Activated CD8-positive, alpha-beta memory T cell treated with anti-CD3 and anti-CD28 coated beads, Interleukin-2, amount 50 U/mL, for 24 hours (primary cell): ENCODE measurements at regions not wholly inside any gene's neighbourhood (a gene's known extent, or its start where the extent isn't known, plus 50 kb on each side); places are given as distances from the start of the nearest gene placed in this dataset.
"Not testable (repeated sequence)": the region's sequence is repeated elsewhere in the genome, so short reads cannot be mapped to it uniquely, and the experiment has no call there.

Source experiments
- DNase-seq: peaks from one replicate; pipeline ENCODE4 v3.0.0-alpha.2; 2020; ENCODE audit errors: extremely low read depth

DNA sequence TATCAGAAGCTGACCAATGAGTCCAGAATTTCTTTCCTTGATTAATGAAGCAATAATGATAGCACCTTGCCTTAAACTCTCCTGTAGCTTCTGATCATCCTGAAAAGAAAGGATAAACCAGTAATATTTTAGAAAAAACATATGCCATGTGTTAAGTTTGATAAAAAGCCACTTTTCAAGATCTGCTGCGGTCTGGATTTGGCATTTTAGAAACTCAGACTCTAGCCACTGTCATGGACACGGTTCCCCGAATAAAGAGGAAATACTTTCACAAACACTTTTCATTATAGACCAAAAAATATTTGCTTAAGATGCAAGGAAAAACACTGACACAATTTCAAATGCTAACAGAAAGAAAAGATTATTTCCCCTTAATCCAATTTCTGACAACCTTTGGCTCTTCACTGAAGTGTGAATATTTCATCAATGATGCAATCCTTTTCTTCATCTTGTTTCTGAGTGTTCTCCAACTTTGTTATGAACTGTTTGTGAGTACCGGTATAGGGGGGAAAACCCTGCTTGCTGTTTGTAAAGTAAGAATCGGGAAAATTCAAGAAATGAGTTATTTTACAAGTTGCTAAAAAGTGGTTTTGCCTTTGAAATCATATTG, 329.5 kb downstream of the CRPPA start:
- DNase-seq = no peak

GRCh38 chr7:16089801-16090200, 331.5 kb downstream of the CRPPA start:
- DNase-seq = no peak

DNA sequence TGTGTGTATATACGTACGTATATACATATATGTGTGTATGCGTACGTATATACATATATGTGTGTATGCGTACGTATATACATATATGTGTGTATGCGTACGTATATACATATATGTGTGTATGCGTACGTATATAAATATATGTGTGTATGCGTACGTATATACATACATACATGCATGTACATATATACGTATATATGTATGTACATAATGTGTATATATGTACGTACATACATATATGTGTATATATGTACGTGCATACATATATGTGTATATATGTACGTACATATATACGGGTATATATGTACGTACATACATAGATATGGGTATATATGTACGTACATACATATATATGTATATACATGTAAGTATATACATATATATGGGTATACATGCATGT, 332.1 kb downstream of the CRPPA start:
- DNase-seq = no peak

- DNase-seq = no peak
These were observed 334.6 kb downstream of the CRPPA start for GRCh38 chr7:16086743-16087142.

GRCh38 chr7:16085780-16086179, 335.6 kb downstream of the CRPPA start:
- not testable (repeated sequence) for DNase-seq

DNA sequence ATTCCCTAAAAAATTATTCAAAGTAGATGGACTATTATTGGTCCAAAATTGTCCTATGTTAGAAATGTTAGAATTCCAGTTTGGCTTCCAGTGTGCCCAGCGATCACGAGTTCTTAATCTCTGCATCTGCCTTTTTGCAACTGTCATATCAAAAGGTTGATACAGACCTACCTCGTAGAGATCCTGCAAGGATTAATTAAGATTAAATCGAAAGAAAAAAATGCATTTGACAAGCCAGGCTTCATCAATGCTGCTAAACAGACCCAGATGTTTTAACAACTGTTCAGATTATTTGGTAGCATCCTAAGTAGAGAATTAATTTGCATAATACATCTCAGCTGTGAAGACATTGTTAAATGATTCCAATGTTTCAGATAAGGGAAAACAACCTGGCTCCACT, 336.5 kb downstream of the CRPPA start:
- DNase-seq = no peak

GRCh38 chr7:16084370-16084769, 337.0 kb downstream of the CRPPA start:
- no peak for DNase-seq

GRCh38 chr7:16083931-16084330, 337.4 kb downstream of the CRPPA start:
- DNase-seq = no peak

DNA sequence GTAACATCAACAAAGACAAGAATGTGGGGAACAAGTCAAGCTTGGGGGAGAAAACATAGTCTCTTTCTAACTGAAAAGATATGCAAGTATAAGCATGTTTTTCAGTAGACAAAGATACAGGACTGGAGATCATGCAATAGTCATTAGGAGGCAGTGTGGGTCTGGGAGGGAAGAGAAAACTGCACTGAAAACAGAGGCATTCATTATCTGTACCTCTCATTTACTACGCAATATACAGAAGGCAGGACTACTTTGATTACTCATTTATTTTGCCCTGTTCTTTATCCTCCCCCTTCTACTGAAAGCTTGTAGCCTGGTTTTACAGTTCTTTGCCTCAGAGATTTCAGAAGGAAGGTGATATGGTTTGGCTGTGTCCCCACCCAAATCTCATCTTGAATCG, 341.2 kb downstream of the CRPPA start:
- DNase-seq = no peak

DNA sequence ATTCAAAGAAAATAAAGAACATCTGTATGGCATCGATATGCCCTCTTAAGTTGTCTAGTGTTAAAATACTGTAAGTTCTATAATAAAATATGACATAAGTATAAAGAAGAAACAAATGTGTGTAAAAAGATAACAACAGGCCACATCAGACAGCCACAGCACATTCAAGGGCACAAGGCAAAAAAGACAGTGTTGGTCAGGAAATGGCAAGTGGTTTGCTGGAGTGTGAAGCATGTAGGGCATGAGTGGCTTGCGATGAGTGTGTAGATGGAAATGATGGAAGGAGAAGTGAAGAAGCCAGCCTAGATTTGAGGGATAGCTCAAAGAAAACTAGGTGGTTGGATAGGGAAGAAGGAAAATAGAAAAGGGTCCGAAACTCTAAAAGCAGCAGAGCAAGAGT, 341.6 kb downstream of the CRPPA start:
- DNase-seq = no peak

DNA sequence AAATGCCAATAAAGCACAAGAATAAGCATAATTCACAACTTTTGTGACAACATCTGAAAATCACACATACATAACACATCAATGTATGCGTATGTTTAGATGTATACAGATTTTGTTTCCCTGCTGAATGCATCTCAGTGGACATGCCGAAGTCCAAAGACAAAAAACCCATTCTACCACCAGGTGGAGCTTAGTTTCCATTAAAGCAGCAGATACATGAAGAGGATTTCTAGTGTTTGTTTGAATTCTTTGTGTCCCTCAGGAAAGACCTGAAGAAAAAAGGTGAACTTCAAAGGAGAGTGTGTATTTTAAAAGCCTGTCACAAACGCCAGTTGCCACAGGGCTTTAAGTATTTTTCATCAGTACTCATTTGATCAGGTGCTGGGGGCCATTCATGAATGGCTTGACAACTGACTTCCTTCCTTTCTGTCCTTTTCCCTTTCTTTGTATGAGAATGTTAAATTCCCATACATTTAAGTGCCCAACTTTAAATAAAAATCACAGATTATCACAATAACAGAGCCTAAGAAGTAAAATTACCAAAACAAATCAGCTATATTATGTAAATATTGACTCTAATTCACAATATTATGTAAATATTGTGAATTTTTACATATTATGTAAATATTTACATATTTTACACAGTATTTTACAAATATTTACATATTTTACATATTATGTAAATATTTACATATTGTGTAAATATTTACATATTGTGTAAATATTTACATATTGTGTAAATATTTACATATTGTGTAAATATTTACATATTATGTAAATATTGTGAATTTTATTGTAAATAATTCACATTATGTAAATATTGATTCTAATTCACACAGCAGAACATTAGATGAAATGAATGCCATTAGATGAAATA, 343.0 kb downstream of the CRPPA start:
- DNase-seq = no peak

GRCh38 chr7:16071246-16071857, 350.0 kb downstream of the CRPPA start:
- DNase-seq = no peak

GRCh38 chr7:16070806-16071205, 350.5 kb downstream of the CRPPA start:
- no peak for DNase-seq

- DNase-seq = no peak
These were observed 351.3 kb downstream of the CRPPA start for GRCh38 chr7:16069998-16070397.

DNA sequence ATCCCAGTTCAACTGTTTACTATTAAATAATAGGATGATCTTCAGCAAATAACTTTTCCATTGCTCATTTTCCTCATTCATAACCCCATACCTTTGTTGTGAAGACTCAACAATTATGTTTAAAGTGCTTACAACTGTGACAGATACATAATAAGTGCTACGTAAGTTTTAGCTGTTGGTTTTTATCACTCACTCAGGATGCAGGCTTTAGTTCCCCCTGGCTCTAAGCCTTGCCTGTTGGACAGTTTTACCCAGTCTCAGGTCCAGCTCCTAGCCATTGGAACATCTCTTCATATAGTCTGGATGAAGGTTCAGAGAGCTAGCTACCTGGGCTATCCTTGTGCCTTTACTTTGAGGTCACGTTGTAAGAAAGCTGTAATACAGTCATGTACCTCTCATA, 353.2 kb downstream of the CRPPA start:
- DNase-seq = no peak

DNA sequence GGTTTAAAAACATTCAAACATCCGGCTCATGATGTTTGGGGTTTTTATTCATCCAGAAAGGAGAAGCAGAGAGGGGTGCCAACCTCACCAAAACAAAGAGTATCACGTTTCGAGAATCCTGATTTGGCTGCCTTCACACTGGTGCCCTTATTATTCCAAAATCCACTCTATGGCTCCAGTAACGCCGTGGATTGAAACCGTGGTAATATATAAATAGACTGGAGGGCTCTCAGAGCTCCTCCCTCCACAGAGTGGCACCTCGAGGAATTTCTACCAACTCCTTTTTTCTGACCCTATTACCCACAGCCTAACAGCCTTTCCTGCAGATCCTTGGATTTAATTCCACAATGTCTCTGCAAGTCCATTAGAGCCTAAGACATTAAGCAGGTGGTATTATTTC, 353.6 kb downstream of the CRPPA start:
- no peak for DNase-seq

DNA sequence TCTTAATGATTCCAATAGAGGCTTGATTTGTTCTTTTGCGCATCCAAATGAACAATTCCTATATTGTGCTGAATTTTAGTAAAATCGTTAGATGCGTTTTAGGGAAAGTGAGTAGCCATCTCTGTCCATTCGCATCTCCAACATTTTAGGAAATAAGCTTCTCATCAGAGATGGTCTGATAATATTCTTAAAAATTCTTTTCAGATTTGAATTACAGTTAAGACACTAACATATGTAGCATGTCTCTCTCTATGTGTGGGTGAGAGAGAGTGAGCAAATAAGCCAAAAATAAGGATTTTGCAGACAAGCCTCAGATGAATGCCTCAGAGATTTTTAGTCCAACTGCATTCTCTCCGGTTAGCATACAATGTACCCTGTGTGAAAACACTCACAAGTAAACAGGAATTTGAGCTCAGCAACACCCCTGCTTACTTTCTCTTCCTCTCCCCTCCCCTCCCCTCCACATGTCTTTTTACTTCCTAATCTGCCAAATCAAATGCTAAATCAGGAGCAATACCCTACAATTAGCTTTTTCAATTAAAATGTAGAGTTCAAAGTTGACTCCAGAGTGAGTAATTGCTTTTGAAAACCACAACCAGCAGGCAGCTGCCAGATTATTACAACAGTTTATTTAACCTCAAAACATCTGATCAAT, 354.4 kb downstream of the CRPPA start:
- no peak for DNase-seq

DNA sequence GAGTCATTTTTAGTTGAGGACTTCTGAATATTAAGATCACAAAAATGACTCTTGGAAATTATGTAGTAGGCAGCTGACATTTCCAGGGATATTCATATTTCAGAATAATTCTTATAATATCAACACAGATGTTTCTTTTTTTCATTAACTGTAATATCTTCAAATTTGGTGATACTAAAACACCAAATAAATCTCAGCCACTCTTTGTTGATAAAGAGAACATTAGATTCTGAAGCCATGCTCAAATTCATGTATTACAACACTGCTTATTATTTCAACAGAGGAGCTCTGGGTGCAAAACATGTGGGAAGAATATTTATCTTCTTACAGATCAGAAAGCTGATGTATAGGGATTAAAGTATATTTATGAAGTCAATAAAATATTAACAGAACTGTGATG, 355.4 kb downstream of the CRPPA start:
- no peak for DNase-seq

- no peak for DNase-seq
These were observed 357.3 kb downstream of the CRPPA start for GRCh38 chr7:16063716-16064675.

- no peak for DNase-seq
These were observed 358.1 kb downstream of the CRPPA start for GRCh38 chr7:16063221-16063620.

DNA sequence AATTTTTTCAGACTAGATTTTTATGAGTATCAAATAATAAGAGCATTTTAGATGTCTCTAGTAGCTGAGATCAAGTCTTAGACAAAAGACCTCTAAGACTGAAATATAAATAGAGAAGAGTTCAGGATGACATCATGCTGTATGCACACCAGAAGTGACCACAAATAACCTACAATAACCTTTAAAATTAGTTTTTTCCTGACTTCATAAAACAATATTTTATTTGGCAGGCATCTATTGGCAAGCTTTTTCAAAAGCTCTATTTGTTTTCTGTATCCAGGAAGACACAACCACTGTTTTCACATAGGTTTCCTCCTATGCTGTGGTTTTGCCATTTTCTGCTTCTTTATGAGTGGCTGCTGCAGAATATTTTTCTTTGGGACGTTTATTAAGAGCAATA, 359.1 kb downstream of the CRPPA start:
- DNase-seq = no peak
